Psoas muscle (tissue), 7 donors: ENCODE measurements at regions not wholly inside any gene's neighbourhood (a gene's known extent, or its start where the extent isn't known, plus 50 kb on each side); places are given as distances from the start of the nearest gene placed in this dataset.

Experiments
- ATAC-seq, 4 donors: fragments of 200-7000 bp; cut with Tn5 transposase; one replicate each; pipeline ENCODE4 v1.9.1; 2020; ENCODE audit warnings: moderate library complexity in 3 of 4, mild to moderate bottlenecking in 2 of 4
- DNase-seq, 2 donors: peaks; one replicate each; pipeline ENCODE4 v3.0.0-alpha.2; 2020
- H3K27ac ChIP-seq: fragments of 200-600 bp; one replicate; pipeline ENCODE4 v1.8.0; 2022
- H3K27me3 ChIP-seq, 3 donors: fragments of 200-600 bp in 1 of 3; one replicate each; pipeline versions ENCODE4 v1.6.1 to v1.8.0; 2013 to 2022; ENCODE audit warnings: low read length in 2 of 3, mild to moderate bottlenecking in 2 of 3, moderate library complexity in 1 of 3; ENCODE audit not compliant: insufficient read depth in 3 of 3
- H3K36me3 ChIP-seq, 2 donors: fragments of 200-600 bp in 1 of 2; one replicate each; pipeline versions ENCODE4 v1.6.1 to v1.8.0; 2013 to 2022; ENCODE audit warnings: low read depth in 1 of 2, mild to moderate bottlenecking in 1 of 2, moderate library complexity in 1 of 2; ENCODE audit not compliant: insufficient read depth in 1 of 2
- H3K4me1 ChIP-seq: fragments of 200-600 bp; one replicate; pipeline ENCODE4 v1.8.0; 2022
- H3K4me3 ChIP-seq: fragments of 200-600 bp; one replicate; pipeline ENCODE4 v1.8.0; 2022; ENCODE audit warnings: mild to moderate bottlenecking
- H3K9me3 ChIP-seq: fragments of 200-600 bp; one replicate; pipeline ENCODE4 v1.8.0; 2022
- WGBS, 3 donors: extraction: QIAGEN DNeasy Blood & Tissue Kit; methylation state at CpG; one replicate each; pipeline versions ENCODE4 v1.1.6 to v1.1.7; 2013; 5-methylcytosine and 5-hydroxymethylcytosine counted together
- intact Hi-C, 2 donors: fragments of 100-400 bp; cut with DNase I; formaldehyde crosslinking; loops; one replicate each; pipeline versions ENCODE4 v1.11.0 to v1.14.2; 2022
- TF ChIP-seq, protein P1 (sequence below): fragments of 200-600 bp; IDR thresholded peaks from one replicate; pipeline ENCODE4 v1.8.0; 2022; ENCODE audit warnings: antibody characterized with exemption
- donor health status: healthy with polysubstance abuse.
- donor health status: DM: no; HTN: no; CAD: no; lungs with moderate emphysema.
- donor health status: Bipolar disorder and iron deficiency.
- donor health status: healthy.
- donor health status: DM: yes; HTN: yes; CAD: no.
- donor health status: DM: no; HTN: no; CAD: no.
- donor health status: DM: yes; HTN: yes; CAD: no.

DNA sequence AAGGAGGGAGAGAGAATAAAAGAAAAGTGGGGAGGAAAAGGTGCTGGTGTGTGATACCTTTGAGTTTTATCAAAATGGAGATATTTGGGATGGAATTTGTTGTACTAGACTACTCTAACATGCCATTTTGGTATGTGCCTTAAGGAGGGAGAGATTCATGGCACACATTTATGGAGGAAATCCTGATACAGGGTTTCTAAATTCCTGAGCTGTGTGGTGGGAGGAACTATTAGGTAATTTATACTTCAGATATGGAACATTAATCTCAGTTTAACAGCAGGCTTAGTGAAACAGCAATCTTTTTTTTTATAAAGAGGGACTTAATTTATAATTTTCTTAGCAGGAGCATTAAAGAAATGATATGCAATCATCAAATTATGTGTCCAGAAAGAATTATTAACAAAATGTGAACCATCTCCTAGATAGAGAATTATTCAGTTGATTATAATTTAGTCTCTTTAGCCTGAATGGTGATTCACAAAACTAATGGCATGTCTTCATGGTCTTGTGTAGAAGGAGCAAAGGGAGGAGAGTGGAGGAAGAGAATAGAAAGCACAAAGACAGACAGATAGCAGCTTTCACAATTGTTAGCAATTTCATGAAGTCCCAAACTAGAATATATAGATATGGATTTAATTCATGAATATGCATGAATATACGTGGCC lies 301.6 kb downstream of the HLX start:
- ATAC-seq: no peak
- H3K27me3 ChIP-seq: no peaks in the 10 kb centered on the region

GRCh38 chr1:221182791-221183533 lies 303.7 kb downstream of the HLX start:
- Histone ChIP-seq H3K36me3 (no peaks in the 10 kb centered on the region), H3K27ac (no peak overlapping the region), H3K4me3 (no peak overlapping the region), H3K4me1 (no peaks in the 10 kb centered on the region), H3K27me3 (no peaks in the 10 kb centered on the region), H3K9me3 (no peaks in the 10 kb centered on the region)
- ATAC-seq: no peak
- no peak for DNase-seq
- TF ChIP-seq, protein P1, sequence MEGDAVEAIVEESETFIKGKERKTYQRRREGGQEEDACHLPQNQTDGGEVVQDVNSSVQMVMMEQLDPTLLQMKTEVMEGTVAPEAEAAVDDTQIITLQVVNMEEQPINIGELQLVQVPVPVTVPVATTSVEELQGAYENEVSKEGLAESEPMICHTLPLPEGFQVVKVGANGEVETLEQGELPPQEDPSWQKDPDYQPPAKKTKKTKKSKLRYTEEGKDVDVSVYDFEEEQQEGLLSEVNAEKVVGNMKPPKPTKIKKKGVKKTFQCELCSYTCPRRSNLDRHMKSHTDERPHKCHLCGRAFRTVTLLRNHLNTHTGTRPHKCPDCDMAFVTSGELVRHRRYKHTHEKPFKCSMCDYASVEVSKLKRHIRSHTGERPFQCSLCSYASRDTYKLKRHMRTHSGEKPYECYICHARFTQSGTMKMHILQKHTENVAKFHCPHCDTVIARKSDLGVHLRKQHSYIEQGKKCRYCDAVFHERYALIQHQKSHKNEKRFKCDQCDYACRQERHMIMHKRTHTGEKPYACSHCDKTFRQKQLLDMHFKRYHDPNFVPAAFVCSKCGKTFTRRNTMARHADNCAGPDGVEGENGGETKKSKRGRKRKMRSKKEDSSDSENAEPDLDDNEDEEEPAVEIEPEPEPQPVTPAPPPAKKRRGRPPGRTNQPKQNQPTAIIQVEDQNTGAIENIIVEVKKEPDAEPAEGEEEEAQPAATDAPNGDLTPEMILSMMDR: no peak
- 77 to 87% (median 80%) methylated on average over 4 of the region's 4 CpGs for WGBS, 3 donors
- intact Hi-C loops: no loop called here

More for the DNA sequence above, 301.6 kb downstream of the HLX start:
- no peak overlapping the region for H3K4me3 ChIP-seq
- no peak for DNase-seq
- H3K4me1 ChIP-seq: no peaks in the 10 kb centered on the region
- no peaks in the 10 kb centered on the region for H3K9me3 ChIP-seq
- no peaks in the 10 kb centered on the region for H3K36me3 ChIP-seq
- 88 to 97% (median 91%) methylated on average over 1 of the region's 1 CpG for WGBS, 3 donors
- H3K27ac ChIP-seq: no peak overlapping the region
- intact Hi-C loops: no loop called here
- TF ChIP-seq, protein P1: no peak

GRCh38 chr1:221184131-221184794 lies 305.0 kb downstream of the HLX start:
- H3K36me3 ChIP-seq: no peaks in the 10 kb centered on the region
- intact Hi-C loops: no loop called here

GRCh38 chr1:221187174-221187573 lies 307.9 kb downstream of the HLX start:
- no peaks in the 10 kb centered on the region for H3K4me1 ChIP-seq
- DNase-seq (no peak), ATAC-seq (no peak)
- intact Hi-C loops: no loop called here
- H3K27ac ChIP-seq: no peak overlapping the region
- H3K9me3 ChIP-seq: no peaks in the 10 kb centered on the region
- no peaks in the 10 kb centered on the region for H3K27me3 ChIP-seq
- no peaks in the 10 kb centered on the region for H3K36me3 ChIP-seq
- H3K4me3 ChIP-seq: no peak overlapping the region
- TF ChIP-seq, protein P1: no peak
- 58 to 81% (median 67%) methylated on average over 1 of the region's 1 CpG for WGBS, 3 donors

More at GRCh38 chr1:221184131-221184794, 305.0 kb downstream of the HLX start:
- WGBS, 3 donors: 60 to 73% (median 71%) methylated on average over 3 of the region's 3 CpGs
- ATAC-seq: no peak
- no peaks in the 10 kb centered on the region for H3K27me3 ChIP-seq
- H3K4me1 ChIP-seq: no peaks in the 10 kb centered on the region
- no peak for DNase-seq
- H3K9me3 ChIP-seq: no peaks in the 10 kb centered on the region
- H3K27ac ChIP-seq: no peak overlapping the region
- no peak overlapping the region for H3K4me3 ChIP-seq
- TF ChIP-seq, protein P1: no peak
